NCI-H2107 (cell line): ENCODE measurements at regions not wholly inside any gene's neighbourhood (a gene's known extent, or its start where the extent isn't known, plus 50 kb on each side); places are given as distances from the start of the nearest gene placed in this dataset.

Source experiments
- DNase-seq: peaks from one replicate; lab custom pipeline; 2025; lab: John Stamatoyannopoulos, UW

- no peak for DNase-seq
Observed at GRCh38 chr19:27777726-27778125, 1435.2 kb downstream of the UQCRFS1 start.

- DNase-seq, result no peak
Observed at GRCh38 chr19:27777242-27777641, 1435.7 kb downstream of the UQCRFS1 start.

GRCh38 chr19:27776524-27776923 lies 1436.4 kb downstream of the UQCRFS1 start:
- no peak for DNase-seq

- no peak for DNase-seq
Observed at GRCh38 chr19:27776020-27776419, 1436.9 kb downstream of the UQCRFS1 start.

- no peak for DNase-seq
Observed at GRCh38 chr19:27775395-27775794, 1437.6 kb downstream of the UQCRFS1 start.

- DNase-seq, result no peak
Observed at GRCh38 chr19:27774827-27775226, 1438.1 kb downstream of the UQCRFS1 start.

- DNase-seq, result no peak
Observed at GRCh38 chr19:27774337-27774736, 1438.6 kb downstream of the UQCRFS1 start.

GRCh38 chr19:27773318-27774094 lies 1439.4 kb downstream of the UQCRFS1 start:
- DNase-seq, result no peak

GRCh38 chr19:27772059-27772458 lies 1440.9 kb downstream of the UQCRFS1 start:
- DNase-seq, result no peak

- DNase-seq, result no peak
Observed at GRCh38 chr19:27770095-27770494, 1442.9 kb downstream of the UQCRFS1 start.

- no peak for DNase-seq
Observed at GRCh38 chr19:27767234-27767633, 1445.7 kb downstream of the UQCRFS1 start.

- DNase-seq, result no peak
Observed at GRCh38 chr19:27765912-27766725, 1446.8 kb downstream of the UQCRFS1 start.

- no peak for DNase-seq
Observed at GRCh38 chr19:27765397-27765796, 1447.6 kb downstream of the UQCRFS1 start.

GRCh38 chr19:27764186-27764804 lies 1448.7 kb downstream of the UQCRFS1 start:
- DNase-seq, result no peak

GRCh38 chr19:27762933-27763332 lies 1450.0 kb downstream of the UQCRFS1 start:
- no peak for DNase-seq

GRCh38 chr19:27759896-27760295 lies 1453.1 kb downstream of the UQCRFS1 start:
- no peak for DNase-seq

- DNase-seq, result no peak
Observed at GRCh38 chr19:27758626-27759505, 1454.1 kb downstream of the UQCRFS1 start.

- no peak for DNase-seq
Observed at GRCh38 chr19:27754700-27755099, 1458.3 kb downstream of the UQCRFS1 start.

- no peak for DNase-seq
Observed at GRCh38 chr19:27753622-27754021, 1459.3 kb downstream of the UQCRFS1 start.

GRCh38 chr19:27752530-27753184 lies 1460.3 kb downstream of the UQCRFS1 start:
- DNase-seq, result no peak

GRCh38 chr19:27751044-27751391 lies 1461.9 kb downstream of the UQCRFS1 start:
- no peak for DNase-seq
